Endothelial cell of umbilical vein (primary cell): ENCODE measurements at regions not wholly inside any gene's neighbourhood (a gene's known extent, or its start where the extent isn't known, plus 50 kb on each side); places are given as distances from the start of the nearest gene placed in this dataset. TPM values are rescaled to one million over a fixed set of nuclear protein-coding genes. Genes with fewer than 3 reads are reported as not detected.
"Not testable (repeated sequence)": the region's sequence is repeated elsewhere in the genome, so short reads cannot be mapped to it uniquely, and the experiment has no call there.

Experiments used
- BruUV-seq: library from RNA; stranded (reverse); fragments of 400-500 nt; replicated peaks from 2 replicates; lab custom pipeline; 2021; lab: Mats Ljungman, UMichigan
- CTCF ChIA-PET: fragments of 300-600, 350-600 bp; sonication (Branson Sonifier 250); formaldehyde crosslinking; loops from one replicate; lab custom pipeline; 2021; ENCODE audit warnings: antibody characterized with exemption, inconsistent platforms; lab: Charles Lee
- POLR2A ChIA-PET: fragments of 300-600, 350-600 bp; sonication (Branson Sonifier 250); formaldehyde crosslinking; loops from one replicate; lab custom pipeline; 2021; ENCODE audit warnings: antibody characterized with exemption, inconsistent platforms; lab: Charles Lee
- DNase-seq: peaks from one replicate; pipeline ENCODE4 v3.0.0-alpha.2; 2011; ENCODE audit warnings: low read depth, low spot score
- FAIRE-seq: peaks from 2 replicates; lab custom pipeline; 2011; peaks lifted over from hg19 to GRCh38; lab: Jason Lieb, UNC
- H2AFZ ChIP-seq: 2 replicates; pipeline ENCODE4 v1.6.0; 2012; ENCODE audit warnings: low read depth, low read length, control low read depth, inconsistent platforms
- H3K27ac ChIP-seq: 2 replicates; pipeline ENCODE4 v1.5.1; 2011; ENCODE audit warnings: low read depth, mild to moderate bottlenecking, control low read depth, low read length, moderate library complexity; ENCODE audit not compliant: insufficient read depth
- H3K27me3 ChIP-seq, 2 experiments: 2 replicates each; pipeline versions ENCODE4 v1.6.0 to v1.6.1; 2011; ENCODE audit warnings: low read length in 2 of 2, mixed read lengths in 1 of 2; ENCODE audit not compliant: control insufficient read depth in 2 of 2, insufficient read depth in 2 of 2
- H3K36me3 ChIP-seq, 2 experiments: 2 replicates in 1 of 2; 3 replicates in 1 of 2; pipeline ENCODE4 v1.5.1; 2011; ENCODE audit warnings: low read length in 2 of 2, mild to moderate bottlenecking in 1 of 2, moderate library complexity in 1 of 2; ENCODE audit not compliant: control insufficient read depth in 2 of 2, insufficient read depth in 2 of 2; ENCODE audit errors: extremely low read depth in 1 of 2
- H3K4me1 ChIP-seq: 3 replicates; pipeline ENCODE4 v1.5.1; 2011; ENCODE audit warnings: mild to moderate bottlenecking, low read length; ENCODE audit not compliant: control insufficient read depth, insufficient read depth; ENCODE audit errors: extremely low read depth
- H3K4me2 ChIP-seq: 2 replicates; pipeline ENCODE4 v1.6.1; 2011; ENCODE audit warnings: low read length, control low read depth, mixed read lengths; ENCODE audit not compliant: insufficient read depth
- H3K4me3 ChIP-seq, 3 experiments: fragments of 200-600 bp in 1 of 3; sonication (generic), shearing (Covaris generic) in 1 of 3; replicated peaks in 1 of 3; 2 replicates each; pipeline ENCODE4 v1.5.1; 2011 to 2016; ENCODE audit warnings: control low read depth in 3 of 3, low read length in 3 of 3, mild to moderate bottlenecking in 2 of 3, inconsistent platforms in 1 of 3, low read depth in 1 of 3, moderate library complexity in 1 of 3; ENCODE audit not compliant: insufficient read depth in 1 of 3
- H3K79me2 ChIP-seq: 2 replicates; pipeline ENCODE4 v1.6.0; 2012; ENCODE audit warnings: low read length, inconsistent platforms; ENCODE audit not compliant: control insufficient read depth, insufficient read depth
- H3K9ac ChIP-seq: replicated peaks from 2 replicates; pipeline ENCODE3; 2011; ENCODE audit warnings: low read length, control low read depth; ENCODE audit not compliant: insufficient read depth; ENCODE audit errors: extremely low read depth
- H3K9me1 ChIP-seq: replicated peaks from 3 replicates; pipeline ENCODE4 v1.6.0; 2011; ENCODE audit warnings: mild to moderate bottlenecking, low read length; ENCODE audit not compliant: control insufficient read depth, insufficient read depth; ENCODE audit errors: extremely low read depth
- H3K9me3 ChIP-seq: replicated peaks from 2 replicates; pipeline ENCODE4 v1.5.1; 2012; ENCODE audit warnings: low read length, inconsistent platforms; ENCODE audit not compliant: control insufficient read depth, insufficient read depth
- H4K20me1 ChIP-seq: replicated peaks from 2 replicates; pipeline ENCODE3; 2011; ENCODE audit warnings: mild to moderate bottlenecking, low read length; ENCODE audit not compliant: control insufficient read depth, insufficient read depth; ENCODE audit errors: extremely low read depth
- EZH2 ChIP-seq: IDR thresholded peaks from 2 replicates; pipeline ENCODE4 v1.6.1; 2012; ENCODE audit warnings: borderline replicate concordance, low read depth, mild to moderate bottlenecking, moderate library complexity, low read length, inconsistent platforms; ENCODE audit not compliant: severe bottlenecking
- FOS ChIP-seq: IDR thresholded peaks from 2 replicates; pipeline ENCODE4 v1.6.1; 2011; ENCODE audit warnings: mild to moderate bottlenecking, low read length, moderate library complexity, borderline replicate concordance; ENCODE audit not compliant: insufficient read depth
- GATA2 ChIP-seq: IDR thresholded peaks from 2 replicates; pipeline ENCODE4 v1.7.0; 2011; ENCODE audit warnings: low read depth, mild to moderate bottlenecking, moderate library complexity, mixed read lengths, low read length; ENCODE audit not compliant: insufficient read length, insufficient read depth
- JUN ChIP-seq: IDR thresholded peaks from 2 replicates; pipeline ENCODE4 v1.6.1; 2011; ENCODE audit warnings: borderline replicate concordance, low read depth; ENCODE audit not compliant: insufficient read length, insufficient read depth
- MYC ChIP-seq: IDR thresholded peaks from one replicate; pipeline ENCODE4 v1.6.1; 2011; ENCODE audit warnings: mild to moderate bottlenecking, low read depth, low read length
- POLR2A ChIP-seq: IDR thresholded peaks from 2 replicates; pipeline ENCODE4 v1.6.1; 2012; ENCODE audit warnings: low read depth, mild to moderate bottlenecking, control low read depth, low read length
- POLR2AphosphoS5 ChIP-seq: IDR thresholded peaks from 2 replicates; pipeline ENCODE4 v1.6.1; 2012; ENCODE audit warnings: low read depth, mild to moderate bottlenecking, control low read depth, low read length, moderate library complexity; ENCODE audit not compliant: insufficient read depth
- dilution Hi-C: fragments of 300-500 bp; cut with MboI; formaldehyde crosslinking; loops from one replicate; pipeline ENCODE4 v1.15.0; 2019; ENCODE audit warnings: low sequenced_read_pairs; ENCODE audit not compliant: extremely low pct_ligation_motif_present
- intact Hi-C: fragments of 100-400 bp; cut with micrococcal nuclease; formaldehyde crosslinking; loops from one replicate; pipeline ENCODE4 v1.10.0; 2022
- small RNA-seq: library from RNA; depleted of rRNA; stranded (forward); fragments of <200 nt; gene quantifications from one replicate; pipeline ENCODE3, GENCODE V24; 2012; ENCODE audit warnings: low replicate concordance, low read depth; ENCODE audit not compliant: insufficient read depth, insufficient read length
- TF ChIP-seq, protein P1 (sequence below): IDR thresholded peaks from 2 replicates; pipeline ENCODE4 v1.6.1; 2011; ENCODE audit not compliant: insufficient read depth, insufficient read length

- DNase-seq, result no peak
- H3K4me1 ChIP-seq, result no peaks in the 10 kb centered on the region
- dilution Hi-C loops (no loop called here), intact Hi-C loops (no loop called here)
- FAIRE-seq, result no peak
- no peaks in the 10 kb centered on the region for H4K20me1 ChIP-seq
- no peak overlapping the region for H3K4me3 ChIP-seq
- no peaks in the 10 kb centered on the region for H3K9me3 ChIP-seq
- H3K9me1 ChIP-seq, result no peaks in the 10 kb centered on the region
- ChIA-PET POLR2A (no interaction called here), CTCF (interaction anchor here (1.5 kb wide), 1 partner anchor 10 kb away, joined by 4 read pairs; no protein-coding TSS in a partner anchor)
- no peak overlapping the region for H3K4me2 ChIP-seq
- H3K79me2 ChIP-seq, result no peaks in the 10 kb centered on the region
- H2AFZ ChIP-seq, result no peak overlapping the region
- TF ChIP-seq MYC (no peak), POLR2A (no peak), POLR2AphosphoS5 (no peak), FOS (no peak), JUN (no peak), EZH2 (no peak), GATA2 (no peak)
- TF ChIP-seq, protein P1, sequence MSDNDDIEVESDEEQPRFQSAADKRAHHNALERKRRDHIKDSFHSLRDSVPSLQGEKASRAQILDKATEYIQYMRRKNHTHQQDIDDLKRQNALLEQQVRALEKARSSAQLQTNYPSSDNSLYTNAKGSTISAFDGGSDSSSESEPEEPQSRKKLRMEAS, result no peak
- no peaks in the 10 kb centered on the region for H3K36me3 ChIP-seq
- peaks cover 8 to 9% of the 10 kb centered on the region in 2 experiments for H3K27me3 ChIP-seq
- H3K27ac ChIP-seq, result no peak overlapping the region
- H3K9ac ChIP-seq, result no peak overlapping the region
- no TSS peak for BruUV-seq
These were observed 76.8 kb downstream of the DLEU7 start for GRCh38 chr13:50766695-50767094.

DNA sequence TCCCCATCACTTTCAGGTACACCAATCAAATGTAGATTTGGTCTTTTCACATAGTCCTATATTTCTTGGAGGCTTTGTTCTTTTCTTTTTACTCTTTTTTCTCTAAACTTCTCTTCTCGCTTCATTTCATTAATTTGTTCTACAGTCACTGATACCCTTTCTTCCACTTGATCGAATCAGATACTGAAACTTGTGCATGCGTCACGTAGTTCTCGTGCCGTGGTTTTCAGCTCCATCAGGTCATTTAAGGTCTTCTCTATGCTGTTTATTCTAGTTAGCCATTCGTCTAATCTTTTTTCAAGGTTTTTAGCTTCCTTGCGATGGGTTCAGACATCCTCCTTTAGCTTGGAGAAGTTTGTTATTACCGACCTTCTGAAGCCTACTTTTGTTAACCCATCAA is 70.6 kb downstream of the DLEU7 start:
- H3K27me3 ChIP-seq, H3K79me2 ChIP-seq, H4K20me1 ChIP-seq, H3K4me1 ChIP-seq, H3K27ac ChIP-seq, FAIRE-seq, CTCF ChIA-PET, H3K9ac ChIP-seq, DNase-seq, dilution Hi-C loops, H3K9me1 ChIP-seq, BruUV-seq, POLR2A ChIA-PET, H3K36me3 ChIP-seq, intact Hi-C loops, H2AFZ ChIP-seq, H3K9me3 ChIP-seq, H3K4me3 ChIP-seq, H3K4me2 ChIP-seq: not testable (repeated sequence)

Small RNA genes lying in the stretch of these regions (small RNA-seq; reads per million reads assigned to genes)
- gene RF02109 (not detected), gene RF02110 (not detected)
